GM12875 (cell line): ENCODE measurements at regions not wholly inside any gene's neighbourhood (a gene's known extent, or its start where the extent isn't known, plus 50 kb on each side); places are given as distances from the start of the nearest gene placed in this dataset.

Source experiments
- H3K4me3 ChIP-seq: one replicate; pipeline ENCODE4 v1.5.1; 2011; ENCODE audit warnings: low read depth, low read length, control low read depth
- TF ChIP-seq, protein P1 (sequence below): IDR thresholded peaks from 2 replicates; pipeline ENCODE4 v1.5.1; 2011; ENCODE audit warnings: low read depth, mild to moderate bottlenecking, control low read depth, inconsistent platforms, low read length, moderate library complexity, borderline replicate concordance; ENCODE audit not compliant: insufficient read depth

DNA sequence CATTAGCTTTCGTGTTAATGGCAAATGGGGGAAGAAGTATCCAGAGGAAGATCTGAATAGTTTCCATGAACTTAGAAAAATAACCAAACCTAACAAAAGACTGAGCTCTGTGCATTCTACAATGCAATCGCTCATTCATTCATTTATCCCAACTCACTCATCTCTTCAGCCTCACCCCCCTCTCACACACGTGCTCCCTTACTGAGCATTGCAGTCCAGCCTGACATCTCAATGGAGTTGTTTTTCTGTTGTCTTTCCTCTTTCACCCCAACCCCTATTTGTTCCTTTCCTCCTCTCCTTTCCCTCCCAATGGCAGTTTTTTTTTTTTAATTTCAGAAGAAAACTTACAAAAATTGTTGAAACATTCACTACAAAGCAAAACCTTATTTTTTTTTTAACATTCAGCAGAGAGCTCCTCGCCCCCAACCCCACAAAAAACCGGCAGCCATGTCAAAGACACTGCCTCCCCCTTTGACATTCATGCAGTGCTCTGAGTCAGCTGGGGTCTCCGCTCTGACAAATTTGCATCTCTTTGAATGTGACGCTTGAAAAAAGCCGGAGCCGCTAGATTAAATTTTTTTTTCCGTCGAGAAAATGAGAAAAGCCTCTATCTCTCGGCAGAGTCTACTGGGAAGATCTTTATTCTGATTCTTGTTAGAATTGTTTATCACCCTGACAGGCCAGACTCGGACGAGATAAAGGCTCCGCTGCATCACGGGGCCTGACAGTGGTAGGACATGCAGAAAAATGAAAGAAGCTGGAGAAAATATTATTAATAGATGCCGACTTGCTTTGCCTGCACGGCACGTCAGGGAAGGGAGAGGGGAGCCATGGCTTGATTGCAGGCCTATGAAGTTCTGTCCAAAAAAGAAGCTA, 775.6 kb downstream of the VRK1 start:
- TF ChIP-seq, protein P1, sequence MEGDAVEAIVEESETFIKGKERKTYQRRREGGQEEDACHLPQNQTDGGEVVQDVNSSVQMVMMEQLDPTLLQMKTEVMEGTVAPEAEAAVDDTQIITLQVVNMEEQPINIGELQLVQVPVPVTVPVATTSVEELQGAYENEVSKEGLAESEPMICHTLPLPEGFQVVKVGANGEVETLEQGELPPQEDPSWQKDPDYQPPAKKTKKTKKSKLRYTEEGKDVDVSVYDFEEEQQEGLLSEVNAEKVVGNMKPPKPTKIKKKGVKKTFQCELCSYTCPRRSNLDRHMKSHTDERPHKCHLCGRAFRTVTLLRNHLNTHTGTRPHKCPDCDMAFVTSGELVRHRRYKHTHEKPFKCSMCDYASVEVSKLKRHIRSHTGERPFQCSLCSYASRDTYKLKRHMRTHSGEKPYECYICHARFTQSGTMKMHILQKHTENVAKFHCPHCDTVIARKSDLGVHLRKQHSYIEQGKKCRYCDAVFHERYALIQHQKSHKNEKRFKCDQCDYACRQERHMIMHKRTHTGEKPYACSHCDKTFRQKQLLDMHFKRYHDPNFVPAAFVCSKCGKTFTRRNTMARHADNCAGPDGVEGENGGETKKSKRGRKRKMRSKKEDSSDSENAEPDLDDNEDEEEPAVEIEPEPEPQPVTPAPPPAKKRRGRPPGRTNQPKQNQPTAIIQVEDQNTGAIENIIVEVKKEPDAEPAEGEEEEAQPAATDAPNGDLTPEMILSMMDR, result no peak
- H3K4me3 ChIP-seq, result no peak overlapping the region

DNA sequence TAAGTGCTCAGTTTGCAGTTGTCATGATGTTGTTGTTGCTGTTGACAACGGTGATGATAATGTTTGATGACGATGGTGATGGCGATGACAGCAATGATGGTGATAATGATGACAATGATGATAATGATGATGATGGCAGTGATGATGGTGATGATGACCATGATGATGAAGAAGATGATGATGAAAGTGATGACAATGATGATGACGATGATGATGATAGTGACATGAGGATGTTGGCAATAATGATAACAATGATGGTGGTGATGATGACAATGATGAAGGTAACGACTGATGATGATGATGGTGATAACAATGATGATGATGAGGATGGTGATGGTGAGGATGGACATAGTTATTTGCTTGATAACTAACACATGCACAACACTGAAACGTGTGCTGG, 778.5 kb downstream of the VRK1 start:
- TF ChIP-seq, protein P1, result no peak
- no peak overlapping the region for H3K4me3 ChIP-seq

DNA sequence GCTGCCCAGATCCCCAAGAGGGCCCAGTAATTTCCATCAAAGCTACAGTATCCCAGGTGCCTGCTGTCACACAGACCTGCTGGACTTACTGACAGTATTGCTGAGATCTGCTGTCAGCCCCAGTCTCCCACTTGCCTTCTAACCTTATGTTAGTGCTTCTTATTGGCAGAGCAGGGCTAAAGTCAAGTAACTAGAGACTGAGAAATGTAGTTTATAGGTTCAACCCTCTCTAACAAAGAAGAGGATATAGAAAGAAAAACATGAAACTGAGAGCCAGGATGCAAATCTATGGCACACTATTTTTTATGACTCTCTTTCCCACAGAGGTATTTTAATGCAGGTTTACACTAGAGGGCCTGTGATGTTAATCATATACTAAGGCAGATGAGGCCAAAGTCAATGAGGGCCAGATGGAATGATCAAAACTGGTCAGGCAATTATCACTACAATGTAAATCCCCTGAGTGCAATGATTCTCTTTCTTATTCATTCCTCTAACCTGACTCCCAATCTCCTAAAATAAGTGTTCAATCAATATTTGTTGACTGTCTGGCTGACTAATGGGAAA, 781.9 kb downstream of the VRK1 start:
- TF ChIP-seq, protein P1, result no peak

DNA sequence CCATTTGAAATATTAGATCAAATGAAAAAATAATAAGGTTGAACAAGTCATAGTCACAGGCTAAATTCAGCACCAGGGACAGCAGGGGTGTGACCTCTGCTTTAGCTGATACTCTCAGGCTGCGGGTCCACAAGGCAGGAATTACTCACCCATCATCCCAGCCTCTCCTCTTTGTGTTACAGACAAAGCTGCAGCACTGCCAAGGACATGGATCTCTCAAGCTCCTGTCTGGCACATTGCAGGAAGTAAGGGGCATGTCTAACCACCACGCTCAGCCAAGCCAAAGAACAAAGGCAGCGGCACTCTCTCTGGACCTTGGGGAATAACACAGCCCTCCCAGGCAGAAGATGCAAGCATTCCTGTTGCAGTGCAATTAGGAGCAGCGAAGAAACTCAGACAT, 783.8 kb downstream of the VRK1 start:
- no peak overlapping the region for H3K4me3 ChIP-seq
- TF ChIP-seq, protein P1, result no peak

More for the DNA sequence above, 781.9 kb downstream of the VRK1 start:
- H3K4me3 ChIP-seq, result no peak overlapping the region

DNA sequence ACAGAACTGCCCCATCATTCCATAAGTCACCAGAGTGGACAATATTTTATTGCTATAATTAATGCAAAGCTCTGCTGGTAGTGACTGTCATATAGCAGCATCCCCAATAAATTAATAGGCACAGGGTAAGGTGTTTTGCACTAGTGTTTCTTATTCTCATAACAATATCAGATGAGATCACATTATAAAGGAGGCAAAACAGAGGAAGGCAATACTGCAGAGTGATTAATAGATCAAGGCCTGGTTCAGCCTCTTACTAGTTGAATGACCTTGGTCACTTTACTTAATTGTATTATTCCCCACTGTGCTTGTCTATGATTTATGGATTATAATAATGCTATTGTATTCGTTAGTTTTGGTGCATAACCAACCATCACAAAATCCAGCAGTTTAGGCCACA, 784.8 kb downstream of the VRK1 start:
- no peak overlapping the region for H3K4me3 ChIP-seq
- TF ChIP-seq, protein P1, result no peak

DNA sequence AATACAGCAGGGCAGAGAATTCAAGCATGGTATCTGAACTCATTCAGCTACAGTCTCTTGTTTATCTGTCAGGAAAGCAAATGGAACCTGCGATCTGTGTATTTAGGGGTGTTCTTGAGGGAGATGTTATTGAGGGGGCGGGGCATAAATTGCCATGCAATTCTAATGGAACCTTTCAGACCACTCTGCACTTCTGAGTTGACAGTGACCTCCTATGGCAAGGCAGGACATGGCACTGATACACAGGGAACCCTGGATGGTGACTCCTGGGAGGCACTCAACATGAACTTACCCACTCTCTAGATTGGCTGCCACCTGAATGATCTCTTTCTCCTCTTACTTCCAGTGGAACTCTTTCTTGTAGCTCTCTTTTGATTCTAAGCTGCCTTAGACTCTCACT, 787.3 kb downstream of the VRK1 start:
- TF ChIP-seq, protein P1, result peak; percentile 8; the same call in 1 of the 2 replicates
- no peak overlapping the region for H3K4me3 ChIP-seq

DNA sequence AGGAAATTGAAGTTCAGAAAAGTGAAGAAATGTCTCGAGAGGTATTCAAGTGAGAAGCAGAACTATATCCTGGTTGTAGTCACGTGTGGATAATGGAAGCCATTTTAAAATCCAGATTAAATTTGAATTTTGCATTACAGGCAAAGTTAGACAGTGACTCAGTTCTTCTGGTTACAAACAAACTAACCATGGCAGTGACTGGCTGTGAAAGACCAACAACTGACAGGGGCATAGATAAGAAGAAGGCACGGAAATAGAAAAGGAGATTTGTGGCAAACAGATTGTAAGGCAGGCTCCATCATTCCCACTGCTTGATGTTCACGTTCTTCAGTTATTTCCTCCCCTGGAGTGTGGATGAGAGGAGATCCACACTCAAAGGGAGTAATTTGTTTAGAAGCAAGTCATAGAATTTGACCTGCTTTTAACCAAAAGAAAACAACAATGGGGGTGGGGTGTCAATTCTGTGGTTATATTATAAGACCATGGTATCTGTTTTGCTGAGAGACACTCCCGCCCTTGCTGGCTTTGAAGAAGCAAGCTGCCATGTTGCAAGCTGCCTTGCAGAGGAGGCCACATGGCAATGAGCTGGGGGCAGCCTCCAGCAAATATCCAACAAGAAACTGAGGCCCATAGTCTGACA, 795.3 kb downstream of the VRK1 start:
- H3K4me3 ChIP-seq, result no peak overlapping the region
- TF ChIP-seq, protein P1, result no peak
